ENCODE measurements at regions not wholly inside any gene's neighbourhood (a gene's known extent, or its start where the extent isn't known, plus 50 kb on each side); places are given as distances from the start of the nearest gene placed in this dataset.
A peak's percentile ranks its signal among the peaks of the same experiment; 100 is the strongest.

DNA sequence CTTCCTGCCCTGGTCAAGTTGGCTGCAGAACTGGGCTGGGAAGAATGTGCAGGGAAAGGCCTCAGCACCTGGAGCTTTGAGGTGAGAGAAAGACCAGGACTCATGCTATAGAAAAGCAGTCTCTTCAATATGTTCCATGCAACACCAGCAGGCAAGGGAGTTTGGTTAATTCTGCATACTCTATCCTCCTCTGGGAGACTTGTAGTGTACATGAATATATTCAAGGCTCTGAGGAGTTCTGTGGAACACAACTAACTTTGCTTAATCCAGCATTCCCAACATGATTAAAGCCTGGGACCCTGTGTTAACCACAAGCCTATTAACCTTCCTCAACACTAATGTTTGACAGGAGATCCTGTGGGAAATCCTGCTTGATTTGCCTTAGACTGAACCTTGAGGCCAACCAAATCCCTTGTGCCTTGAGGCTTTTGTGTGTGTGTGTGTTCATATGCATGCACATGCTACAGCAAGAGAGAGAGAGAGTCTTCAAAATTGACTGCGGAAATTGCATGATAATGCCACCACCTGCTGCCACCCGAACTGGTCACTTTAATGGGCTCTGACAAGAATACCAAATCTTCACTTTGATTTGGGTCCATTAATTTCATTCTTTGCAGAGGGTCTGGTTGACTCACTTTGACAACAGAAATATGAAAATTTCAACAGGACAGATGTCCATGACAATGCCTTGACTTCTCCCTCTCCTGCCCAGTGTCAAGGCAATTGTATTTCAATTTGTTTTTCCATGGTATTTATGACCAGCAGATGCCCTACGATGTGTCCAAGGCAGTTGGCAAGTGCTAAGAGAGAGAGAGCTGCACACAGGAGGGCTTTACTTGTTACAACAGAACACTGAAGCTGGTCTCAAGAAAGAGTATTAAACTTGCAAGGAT is 238.2 kb upstream of the ZBED5 start:
- Histone ChIP-seq H3K9ac (ENCODE audit: low read depth, low read length) (no peak overlapping the region), H3K9me3 (ENCODE audit: control insufficient read depth, insufficient read depth, low read length) (peaks cover 12% of the 10 kb centered on the region; the same call in 1 of the 2 replicates), H3K27ac (ENCODE audit: low read depth, low read length) (no peak overlapping the region), H3K4me1 (ENCODE audit: control insufficient read depth, insufficient read depth, low read length) (peaks cover 10% of the 10 kb centered on the region; the same call in 1 of the 2 replicates), H3K36me3 (ENCODE audit: control insufficient read depth, insufficient read depth, low read length) (no peaks in the 10 kb centered on the region), H3K27me3 (ENCODE audit: control insufficient read depth, insufficient read depth, low read length) (no peaks in the 10 kb centered on the region), H3K4me3 (ENCODE audit: low read depth, low read length) (no peak overlapping the region)

GRCh38 chr11:11090495-11090894 is 232.6 kb upstream of the ZBED5 start:
- Histone ChIP-seq H3K36me3 (ENCODE audit: control insufficient read depth, insufficient read depth, low read length) (no peaks in the 10 kb centered on the region), H3K4me1 (ENCODE audit: control insufficient read depth, insufficient read depth, low read length) (no peaks in the 10 kb centered on the region), H3K27me3 (ENCODE audit: control insufficient read depth, insufficient read depth, low read length) (no peaks in the 10 kb centered on the region), H3K9me3 (ENCODE audit: control insufficient read depth, insufficient read depth, low read length) (peaks cover 18% of the 10 kb centered on the region), H3K4me3 (ENCODE audit: low read depth, low read length) (no peak overlapping the region), H3K27ac (ENCODE audit: low read depth, low read length) (no peak overlapping the region), H3K9ac (ENCODE audit: low read depth, low read length) (no peak overlapping the region)

- H3K4me3 ChIP-seq (ENCODE audit: low read depth, low read length) = no peak overlapping the region
- no peaks in the 10 kb centered on the region for H3K4me1 ChIP-seq (ENCODE audit: control insufficient read depth, insufficient read depth, low read length)
- H3K27ac ChIP-seq (ENCODE audit: low read depth, low read length) = no peak overlapping the region
- H3K27me3 ChIP-seq (ENCODE audit: control insufficient read depth, insufficient read depth, low read length) = no peaks in the 10 kb centered on the region
- no peak overlapping the region for H3K9ac ChIP-seq (ENCODE audit: low read depth, low read length)
- peaks cover 18% of the 10 kb centered on the region for H3K9me3 ChIP-seq (ENCODE audit: control insufficient read depth, insufficient read depth, low read length)
- H3K36me3 ChIP-seq (ENCODE audit: control insufficient read depth, insufficient read depth, low read length) = no peaks in the 10 kb centered on the region
Measured at GRCh38 chr11:11089805-11090204, 232.0 kb upstream of the ZBED5 start.

GRCh38 chr11:11086979-11087378 is 229.1 kb upstream of the ZBED5 start:
- Histone ChIP-seq H3K4me1 (ENCODE audit: control insufficient read depth, insufficient read depth, low read length) (peaks cover 15% of the 10 kb centered on the region), H3K36me3 (ENCODE audit: control insufficient read depth, insufficient read depth, low read length) (no peaks in the 10 kb centered on the region), H3K27me3 (ENCODE audit: control insufficient read depth, insufficient read depth, low read length) (no peaks in the 10 kb centered on the region; the same call in 1 of the 2 replicates), H3K9ac (ENCODE audit: low read depth, low read length) (no peak overlapping the region), H3K27ac (ENCODE audit: low read depth, low read length) (no peak overlapping the region), H3K9me3 (ENCODE audit: control insufficient read depth, insufficient read depth, low read length) (peaks cover 14% of the 10 kb centered on the region), H3K4me3 (ENCODE audit: low read depth, low read length) (no peak overlapping the region)

GRCh38 chr11:11085580-11085979 is 227.7 kb upstream of the ZBED5 start:
- Histone ChIP-seq H3K36me3 (ENCODE audit: control insufficient read depth, insufficient read depth, low read length) (no peaks in the 10 kb centered on the region), H3K4me3 (ENCODE audit: low read depth, low read length) (no peak overlapping the region), H3K27ac (ENCODE audit: low read depth, low read length) (no peak overlapping the region), H3K27me3 (ENCODE audit: control insufficient read depth, insufficient read depth, low read length) (no peaks in the 10 kb centered on the region; the same call in 1 of the 2 replicates), H3K9me3 (ENCODE audit: control insufficient read depth, insufficient read depth, low read length) (peaks cover 3% of the 10 kb centered on the region; the same call in 1 of the 2 replicates), H3K4me1 (ENCODE audit: control insufficient read depth, insufficient read depth, low read length) (peaks cover 29% of the 10 kb centered on the region), H3K9ac (ENCODE audit: low read depth, low read length) (no peak overlapping the region)

GRCh38 chr11:11084337-11084736 is 226.5 kb upstream of the ZBED5 start:
- Histone ChIP-seq H3K9me3 (ENCODE audit: control insufficient read depth, insufficient read depth, low read length) (no peaks in the 10 kb centered on the region), H3K4me3 (ENCODE audit: low read depth, low read length) (no peak overlapping the region), H3K27ac (ENCODE audit: low read depth, low read length) (no peak overlapping the region), H3K4me1 (ENCODE audit: control insufficient read depth, insufficient read depth, low read length) (peaks cover 32% of the 10 kb centered on the region), H3K36me3 (ENCODE audit: control insufficient read depth, insufficient read depth, low read length) (no peaks in the 10 kb centered on the region), H3K9ac (ENCODE audit: low read depth, low read length) (no peak overlapping the region), H3K27me3 (ENCODE audit: control insufficient read depth, insufficient read depth, low read length) (no peaks in the 10 kb centered on the region; the same call in 1 of the 2 replicates)

GRCh38 chr11:11083441-11083840 is 225.6 kb upstream of the ZBED5 start:
- Histone ChIP-seq H3K27ac (ENCODE audit: low read depth, low read length) (no peak overlapping the region), H3K9ac (ENCODE audit: low read depth, low read length) (no peak overlapping the region), H3K9me3 (ENCODE audit: control insufficient read depth, insufficient read depth, low read length) (no peaks in the 10 kb centered on the region), H3K36me3 (ENCODE audit: control insufficient read depth, insufficient read depth, low read length) (no peaks in the 10 kb centered on the region), H3K27me3 (ENCODE audit: control insufficient read depth, insufficient read depth, low read length) (no peaks in the 10 kb centered on the region; the same call in 1 of the 2 replicates), H3K4me1 (ENCODE audit: control insufficient read depth, insufficient read depth, low read length) (peaks cover 32% of the 10 kb centered on the region), H3K4me3 (ENCODE audit: low read depth, low read length) (no peak overlapping the region; the same call in 1 of the 2 replicates)

DNA sequence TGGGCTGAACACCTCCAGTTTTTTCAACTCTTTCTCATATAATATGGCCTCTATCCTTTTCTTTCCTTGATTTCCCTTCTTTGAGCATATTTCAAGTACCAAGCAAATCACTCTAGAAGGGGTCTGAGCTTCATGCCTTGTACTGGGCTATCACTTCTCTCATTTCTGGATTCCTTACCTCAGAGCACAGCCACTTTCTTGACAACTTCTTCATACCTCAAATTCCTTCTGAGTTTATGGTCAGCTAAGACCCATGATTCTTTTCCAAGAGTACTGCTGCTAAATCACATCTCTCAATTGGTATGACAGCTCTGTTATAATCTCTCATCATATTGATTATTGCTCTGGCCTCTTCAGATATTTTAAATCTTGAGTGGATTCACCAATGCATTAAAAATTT is 224.8 kb upstream of the ZBED5 start:
- Histone ChIP-seq H3K27ac (ENCODE audit: low read depth, low read length) (no peak overlapping the region), H3K9me3 (ENCODE audit: control insufficient read depth, insufficient read depth, low read length) (no peaks in the 10 kb centered on the region), H3K4me1 (ENCODE audit: control insufficient read depth, insufficient read depth, low read length) (peaks cover 32% of the 10 kb centered on the region), H3K27me3 (ENCODE audit: control insufficient read depth, insufficient read depth, low read length) (no peaks in the 10 kb centered on the region; the same call in 1 of the 2 replicates), H3K9ac (ENCODE audit: low read depth, low read length) (no peak overlapping the region), H3K36me3 (ENCODE audit: control insufficient read depth, insufficient read depth, low read length) (no peaks in the 10 kb centered on the region), H3K4me3 (ENCODE audit: low read depth, low read length) (no peak overlapping the region)

- Histone ChIP-seq H3K4me1 (ENCODE audit: control insufficient read depth, insufficient read depth, low read length) (peaks cover 35% of the 10 kb centered on the region), H3K9me3 (ENCODE audit: control insufficient read depth, insufficient read depth, low read length) (no peaks in the 10 kb centered on the region), H3K36me3 (ENCODE audit: control insufficient read depth, insufficient read depth, low read length) (no peaks in the 10 kb centered on the region), H3K9ac (ENCODE audit: low read depth, low read length) (no peak overlapping the region), H3K27ac (ENCODE audit: low read depth, low read length) (peak overlapping the region; percentile 26), H3K4me3 (ENCODE audit: low read depth, low read length) (no peak overlapping the region), H3K27me3 (ENCODE audit: control insufficient read depth, insufficient read depth, low read length) (no peaks in the 10 kb centered on the region; the same call in 1 of the 2 replicates)
Measured at GRCh38 chr11:11081776-11082175, 223.9 kb upstream of the ZBED5 start.

DNA sequence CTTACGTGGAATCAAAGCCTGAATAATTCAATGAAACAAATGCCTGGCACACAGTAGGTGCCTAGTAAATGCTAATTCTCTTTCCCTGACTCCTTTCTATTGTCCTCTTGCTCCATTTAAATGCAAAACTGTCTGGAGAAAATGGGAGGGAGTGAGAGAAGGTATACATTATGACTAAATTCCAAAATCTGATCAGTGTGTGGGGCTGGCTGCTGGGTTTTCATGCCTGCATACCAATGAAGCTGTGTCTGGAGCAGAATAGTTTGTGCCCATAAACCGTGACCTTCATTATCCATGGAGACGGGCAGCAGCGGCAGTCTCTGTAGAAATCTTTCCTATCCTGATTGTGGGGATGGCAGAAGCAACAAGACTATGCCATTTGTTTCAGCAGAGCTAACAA is 223.4 kb upstream of the ZBED5 start:
- Histone ChIP-seq H3K4me1 (ENCODE audit: control insufficient read depth, insufficient read depth, low read length) (peaks cover 35% of the 10 kb centered on the region), H3K4me3 (ENCODE audit: low read depth, low read length) (no peak overlapping the region), H3K9ac (ENCODE audit: low read depth, low read length) (no peak overlapping the region), H3K9me3 (ENCODE audit: control insufficient read depth, insufficient read depth, low read length) (no peaks in the 10 kb centered on the region), H3K27ac (ENCODE audit: low read depth, low read length) (peak overlapping the region; percentile 26), H3K36me3 (ENCODE audit: control insufficient read depth, insufficient read depth, low read length) (no peaks in the 10 kb centered on the region), H3K27me3 (ENCODE audit: control insufficient read depth, insufficient read depth, low read length) (no peaks in the 10 kb centered on the region; the same call in 1 of the 2 replicates)

DNA sequence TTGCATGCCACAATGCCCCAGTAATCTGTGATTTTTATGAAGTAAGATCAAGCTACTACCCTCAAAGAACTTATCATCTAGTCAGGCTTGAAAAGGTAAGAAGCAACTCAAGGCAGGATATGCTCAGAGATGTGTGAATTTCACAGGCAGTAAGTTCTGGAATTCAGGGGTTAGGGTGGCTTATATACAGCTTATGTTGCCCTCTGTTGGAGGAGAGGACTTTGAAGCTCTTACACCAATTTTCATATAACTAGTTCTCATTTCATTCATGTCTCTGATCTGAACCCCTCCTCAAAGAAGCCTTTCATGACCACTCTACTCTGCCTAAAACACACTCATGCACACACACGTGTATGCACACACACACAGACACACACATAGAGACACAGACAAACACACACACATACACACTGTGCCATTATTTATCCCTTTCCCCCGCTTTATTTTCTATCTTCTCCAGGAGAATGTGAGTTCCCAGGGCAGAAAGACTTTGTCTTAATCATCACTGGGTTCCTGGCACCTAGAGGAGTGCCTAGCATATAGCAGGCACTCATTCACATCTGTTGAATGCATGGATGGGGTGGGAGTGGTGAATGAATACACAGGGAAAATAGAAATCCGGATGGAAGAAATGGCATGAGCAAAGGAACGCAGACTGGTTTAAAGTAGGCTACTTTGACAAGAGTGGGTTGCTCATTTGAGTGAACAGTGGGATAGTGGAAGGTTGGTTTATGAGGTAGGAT is 220.7 kb upstream of the ZBED5 start:
- Histone ChIP-seq H3K9ac (ENCODE audit: low read depth, low read length) (no peak overlapping the region), H3K4me1 (ENCODE audit: control insufficient read depth, insufficient read depth, low read length) (peaks cover 24% of the 10 kb centered on the region), H3K36me3 (ENCODE audit: control insufficient read depth, insufficient read depth, low read length) (no peaks in the 10 kb centered on the region), H3K4me3 (ENCODE audit: low read depth, low read length) (no peak overlapping the region), H3K27ac (ENCODE audit: low read depth, low read length) (no peak overlapping the region), H3K9me3 (ENCODE audit: control insufficient read depth, insufficient read depth, low read length) (no peaks in the 10 kb centered on the region), H3K27me3 (ENCODE audit: control insufficient read depth, insufficient read depth, low read length) (no peaks in the 10 kb centered on the region; the same call in 1 of the 2 replicates)
